OCI-LY7 (cell line): ENCODE measurements at regions not wholly inside any gene's neighbourhood (a gene's known extent, or its start where the extent isn't known, plus 50 kb on each side); places are given as distances from the start of the nearest gene placed in this dataset.

Experiments used
- EZH2phosphoT487 ChIP-seq: fragments of 200-600 bp; sonication (generic); IDR thresholded peaks from 2 replicates; pipeline ENCODE4 v1.6.1; 2018; ENCODE audit warnings: low read depth, borderline replicate concordance, mild to moderate bottlenecking, mixed run types, antibody characterized with exemption, low read length, moderate library complexity, mixed read lengths
- TF ChIP-seq, protein P1 (sequence below): fragments of 200-600 bp; sonication (generic); conservative IDR thresholded peaks from 2 replicates; pipeline ENCODE4 v1.5.1; 2014; ENCODE audit warnings: mild to moderate bottlenecking, antibody characterized with exemption, low read length, moderate library complexity, mixed read lengths

DNA sequence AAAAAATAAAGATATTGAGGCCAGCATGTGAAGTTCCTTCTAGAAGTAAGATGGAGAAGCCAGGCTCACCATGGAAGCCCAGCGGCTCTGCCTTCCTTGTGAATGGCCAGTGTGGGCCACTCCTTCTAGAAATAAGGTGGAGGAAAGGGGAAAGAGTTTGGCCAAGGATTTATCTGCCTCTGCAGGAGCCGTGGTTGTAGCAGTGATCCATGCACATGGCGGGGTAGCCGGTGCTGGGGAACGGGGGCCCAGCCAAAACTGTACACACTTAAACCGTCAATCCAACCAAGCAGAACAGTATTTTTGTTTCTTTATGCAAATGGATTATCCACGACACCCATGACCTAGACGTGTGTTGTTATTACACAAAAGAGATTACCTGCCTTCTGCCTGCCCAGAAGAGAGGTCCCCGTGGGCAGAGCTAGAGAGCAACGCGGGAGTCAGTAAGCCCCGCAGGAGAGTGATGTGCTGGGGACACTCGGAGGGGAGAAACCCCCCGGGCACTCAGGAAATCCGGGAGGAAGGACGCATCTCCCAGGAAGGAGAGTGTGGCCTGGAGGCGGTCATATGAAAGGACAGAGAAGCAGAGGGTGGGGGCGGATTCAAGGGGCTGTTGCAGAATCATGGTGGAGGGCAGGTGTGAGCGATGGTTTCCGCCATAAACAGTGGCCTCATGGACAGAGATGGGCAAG is 218.4 kb upstream of the PPP2R2D start:
- TF ChIP-seq, protein P1, sequence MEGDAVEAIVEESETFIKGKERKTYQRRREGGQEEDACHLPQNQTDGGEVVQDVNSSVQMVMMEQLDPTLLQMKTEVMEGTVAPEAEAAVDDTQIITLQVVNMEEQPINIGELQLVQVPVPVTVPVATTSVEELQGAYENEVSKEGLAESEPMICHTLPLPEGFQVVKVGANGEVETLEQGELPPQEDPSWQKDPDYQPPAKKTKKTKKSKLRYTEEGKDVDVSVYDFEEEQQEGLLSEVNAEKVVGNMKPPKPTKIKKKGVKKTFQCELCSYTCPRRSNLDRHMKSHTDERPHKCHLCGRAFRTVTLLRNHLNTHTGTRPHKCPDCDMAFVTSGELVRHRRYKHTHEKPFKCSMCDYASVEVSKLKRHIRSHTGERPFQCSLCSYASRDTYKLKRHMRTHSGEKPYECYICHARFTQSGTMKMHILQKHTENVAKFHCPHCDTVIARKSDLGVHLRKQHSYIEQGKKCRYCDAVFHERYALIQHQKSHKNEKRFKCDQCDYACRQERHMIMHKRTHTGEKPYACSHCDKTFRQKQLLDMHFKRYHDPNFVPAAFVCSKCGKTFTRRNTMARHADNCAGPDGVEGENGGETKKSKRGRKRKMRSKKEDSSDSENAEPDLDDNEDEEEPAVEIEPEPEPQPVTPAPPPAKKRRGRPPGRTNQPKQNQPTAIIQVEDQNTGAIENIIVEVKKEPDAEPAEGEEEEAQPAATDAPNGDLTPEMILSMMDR = no peak
- no peak for TF ChIP-seq EZH2phosphoT487
